Lower leg skin (tissue), 3 donors: ENCODE measurements at regions not wholly inside any gene's neighbourhood (a gene's known extent, or its start where the extent isn't known, plus 50 kb on each side); places are given as distances from the start of the nearest gene placed in this dataset.

Experiments
- POLR2A ChIP-seq, 2 donors: fragments of 450-650 bp; IDR thresholded peaks; one replicate each; pipeline ENCODE4 v1.6.1; 2016 to 2017; ENCODE audit warnings: antibody characterized with exemption in 2 of 2, mild to moderate bottlenecking in 1 of 2, moderate library complexity in 1 of 2
- TF ChIP-seq, protein P1 (sequence below), 3 donors: fragments of 450-650 bp; IDR thresholded peaks; one replicate each; pipeline ENCODE4 v1.5.1; 2016; ENCODE audit warnings: antibody characterized with exemption in 3 of 3, mild to moderate bottlenecking in 3 of 3, moderate library complexity in 2 of 3

DNA sequence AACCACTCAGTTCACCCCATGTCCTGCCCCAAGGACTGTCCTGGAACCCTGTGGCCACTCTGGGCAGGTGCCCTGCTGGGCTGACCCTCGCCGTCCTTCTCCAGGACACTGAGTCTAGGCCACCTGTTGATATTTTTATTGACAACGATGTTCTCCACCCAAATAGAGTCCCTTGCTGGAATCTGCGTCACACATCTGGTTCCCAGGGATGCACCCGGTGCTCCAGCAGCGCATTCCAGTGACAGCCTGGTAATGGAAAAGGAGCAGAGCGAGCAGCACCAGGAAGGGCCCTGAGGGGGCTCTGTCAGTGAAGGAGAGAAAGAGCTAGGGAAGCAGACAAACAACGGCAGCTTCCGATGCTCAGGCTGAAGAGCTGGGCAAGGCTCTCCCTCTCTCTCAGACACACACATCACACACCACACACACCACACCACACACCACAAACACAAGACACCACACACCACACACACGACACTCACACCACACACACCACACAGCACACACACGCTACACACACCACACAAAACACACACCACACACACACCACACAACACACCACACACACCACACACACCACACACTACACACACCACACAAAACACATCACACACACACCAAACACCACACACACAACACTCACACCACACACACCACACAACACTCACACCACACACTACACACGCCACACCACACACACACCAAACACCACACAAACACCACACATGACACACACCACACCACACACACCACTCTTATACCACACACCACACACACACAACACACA lies 117.9 kb upstream of the THBS2 start:
- no peak for TF ChIP-seq POLR2A (IDR thresholded peaks at IDR 0.05)
- TF ChIP-seq, protein P1, sequence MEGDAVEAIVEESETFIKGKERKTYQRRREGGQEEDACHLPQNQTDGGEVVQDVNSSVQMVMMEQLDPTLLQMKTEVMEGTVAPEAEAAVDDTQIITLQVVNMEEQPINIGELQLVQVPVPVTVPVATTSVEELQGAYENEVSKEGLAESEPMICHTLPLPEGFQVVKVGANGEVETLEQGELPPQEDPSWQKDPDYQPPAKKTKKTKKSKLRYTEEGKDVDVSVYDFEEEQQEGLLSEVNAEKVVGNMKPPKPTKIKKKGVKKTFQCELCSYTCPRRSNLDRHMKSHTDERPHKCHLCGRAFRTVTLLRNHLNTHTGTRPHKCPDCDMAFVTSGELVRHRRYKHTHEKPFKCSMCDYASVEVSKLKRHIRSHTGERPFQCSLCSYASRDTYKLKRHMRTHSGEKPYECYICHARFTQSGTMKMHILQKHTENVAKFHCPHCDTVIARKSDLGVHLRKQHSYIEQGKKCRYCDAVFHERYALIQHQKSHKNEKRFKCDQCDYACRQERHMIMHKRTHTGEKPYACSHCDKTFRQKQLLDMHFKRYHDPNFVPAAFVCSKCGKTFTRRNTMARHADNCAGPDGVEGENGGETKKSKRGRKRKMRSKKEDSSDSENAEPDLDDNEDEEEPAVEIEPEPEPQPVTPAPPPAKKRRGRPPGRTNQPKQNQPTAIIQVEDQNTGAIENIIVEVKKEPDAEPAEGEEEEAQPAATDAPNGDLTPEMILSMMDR (IDR thresholded peaks at IDR 0.05), result no peak
